Nucleus accumbens (tissue), 56 donors: ENCODE measurements at regions not wholly inside any gene's neighbourhood (a gene's known extent, or its start where the extent isn't known, plus 50 kb on each side); places are given as distances from the start of the nearest gene placed in this dataset.
A peak's percentile ranks its signal among the peaks of the same experiment; 100 is the strongest.

Experiments used
- DNase-seq, 56 donors: peaks; one replicate each; lab custom pipeline; 2025; lab: John Stamatoyannopoulos, UW

GRCh38 chr20:47878601-47879027 lies 93.3 kb upstream of the SULF2 start:
- DNase-seq: no peak

DNA sequence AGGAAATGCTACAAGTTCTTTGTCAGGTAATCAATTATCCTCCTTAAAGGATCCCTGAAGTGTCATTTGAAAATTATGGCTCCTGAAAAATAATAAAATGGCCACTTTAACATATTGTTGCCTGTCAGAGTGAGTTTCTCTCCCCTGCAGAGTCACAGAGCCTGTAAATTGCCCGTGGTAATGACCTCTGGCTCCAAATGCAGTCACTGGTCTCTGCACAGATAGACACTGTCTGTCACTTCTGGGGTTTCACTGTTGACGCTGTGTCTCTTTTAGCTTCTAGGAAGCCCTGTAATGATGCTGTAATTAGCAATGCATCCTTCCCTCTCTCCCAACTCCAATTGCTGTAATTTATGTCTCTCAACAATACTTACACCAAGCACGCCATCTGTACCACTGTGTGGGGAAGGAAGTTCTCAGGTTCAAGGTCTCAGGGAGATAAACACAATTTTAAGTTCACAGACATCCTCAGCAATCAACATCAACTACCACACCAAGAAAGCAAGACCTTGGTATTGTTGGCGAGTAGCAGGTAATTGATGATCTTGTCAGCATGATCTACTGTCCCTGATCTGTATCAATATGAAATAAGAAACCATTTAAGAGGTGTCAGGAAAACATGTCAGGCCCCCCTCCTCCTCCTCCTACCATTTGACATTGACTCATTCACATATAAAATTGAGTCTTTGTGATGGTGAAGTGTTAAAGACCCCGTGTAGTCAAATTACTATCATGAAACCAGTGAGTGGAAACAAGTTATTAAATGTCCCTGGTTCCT lies 91.2 kb upstream of the SULF2 start:
- DNase-seq: no peak

- DNase-seq: no peak
These were observed 90.2 kb upstream of the SULF2 start for GRCh38 chr20:47875297-47876025.

DNA sequence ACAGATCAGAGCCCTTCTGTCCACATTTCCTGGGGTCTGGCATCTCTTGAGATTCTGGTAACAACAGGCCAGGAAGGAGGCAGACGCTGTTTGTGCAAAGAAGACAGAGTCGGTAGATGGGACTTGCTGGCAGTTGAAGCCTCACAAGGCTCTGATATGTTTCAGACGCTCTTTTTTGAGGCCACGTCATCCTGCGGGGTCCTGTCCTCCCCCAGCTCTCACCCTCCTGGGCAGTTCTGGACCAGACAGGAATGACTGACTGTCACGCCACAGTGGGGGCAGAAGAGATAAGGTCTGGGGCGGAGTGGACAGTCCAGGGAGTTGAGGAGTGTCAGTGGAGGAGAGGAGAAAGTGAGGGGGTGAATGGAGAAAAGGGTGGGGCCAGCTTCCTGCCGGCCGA lies 87.1 kb upstream of the SULF2 start:
- no peak for DNase-seq

DNA sequence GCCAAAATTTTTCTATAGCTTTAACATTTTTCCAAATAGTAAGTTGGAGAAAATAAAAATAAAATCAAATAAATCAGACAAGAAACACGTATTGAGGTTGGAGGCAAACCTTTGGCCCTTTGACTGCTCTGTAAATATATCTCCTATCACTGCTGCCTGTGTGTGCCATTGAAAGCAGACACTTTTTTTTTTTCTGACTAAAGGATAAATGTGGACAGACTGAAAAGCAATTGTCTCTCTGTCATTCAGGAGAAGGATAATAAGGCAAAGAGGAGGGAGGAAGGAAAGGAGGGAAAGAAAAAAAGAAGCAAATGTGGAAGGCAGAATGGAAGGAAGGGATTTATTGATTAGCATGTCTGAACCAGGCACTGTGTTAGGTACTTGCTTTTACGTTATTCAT lies 85.2 kb upstream of the SULF2 start:
- no peak for DNase-seq

DNA sequence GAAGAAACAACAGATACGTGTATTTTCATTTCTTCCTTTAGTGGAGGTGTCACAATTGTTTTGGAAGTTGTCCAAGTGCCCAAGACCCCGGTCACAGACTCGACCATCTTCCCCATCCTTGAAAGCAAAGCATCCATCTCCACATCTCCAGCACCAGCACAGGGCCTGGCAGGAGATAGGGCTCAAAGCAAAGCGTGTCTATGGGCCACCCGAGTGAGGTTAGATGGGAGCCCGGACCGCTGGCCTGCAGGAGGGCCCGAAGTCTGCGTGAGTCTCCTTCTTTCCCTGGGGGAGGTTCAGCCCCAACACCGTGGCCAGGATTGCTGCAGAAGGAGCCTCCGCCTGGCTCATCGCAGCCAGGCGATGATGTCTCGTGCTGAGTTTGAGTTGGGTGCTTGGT lies 83.5 kb upstream of the SULF2 start:
- DNase-seq: no peak

DNA sequence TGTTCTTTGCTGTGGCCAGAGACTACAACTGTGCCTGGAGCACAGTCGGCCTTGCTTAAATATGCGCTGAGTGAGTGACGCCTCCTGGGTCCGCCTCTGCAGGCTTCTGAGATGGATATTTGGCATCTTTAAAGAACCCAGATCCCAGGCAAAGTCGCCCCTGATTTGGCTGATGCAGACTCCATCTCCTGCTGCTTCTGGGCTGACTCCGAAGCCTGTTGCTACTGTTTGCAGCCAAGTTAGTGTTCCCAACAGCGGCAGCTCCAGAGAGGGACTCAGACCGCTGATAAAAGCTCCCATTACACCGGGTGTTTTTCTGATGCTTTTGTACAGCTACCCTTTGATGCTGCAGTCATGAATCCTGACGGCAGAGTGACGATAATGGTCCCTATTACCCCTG lies 83.0 kb upstream of the SULF2 start:
- DNase-seq: no peak

DNA sequence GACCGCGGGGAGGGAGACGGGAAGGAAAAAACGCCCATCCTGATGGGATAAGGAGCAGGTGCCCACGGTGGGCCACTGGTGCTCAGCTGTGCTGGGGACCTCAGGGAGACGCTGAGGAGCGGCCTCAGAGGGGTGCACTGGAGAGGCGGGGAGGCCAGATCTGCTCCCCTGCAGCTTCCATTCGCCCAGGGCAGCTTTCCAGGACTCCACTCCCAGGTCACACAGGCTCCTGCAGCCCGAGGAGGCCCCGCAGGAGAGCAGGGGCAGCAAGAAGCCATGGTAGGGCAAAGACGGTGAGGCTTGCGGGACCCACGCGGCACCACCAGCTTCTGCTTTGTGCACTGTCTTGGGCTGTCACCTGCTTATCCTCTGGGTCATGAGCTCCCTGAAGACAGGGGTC lies 82.5 kb upstream of the SULF2 start:
- DNase-seq: no peak

DNA sequence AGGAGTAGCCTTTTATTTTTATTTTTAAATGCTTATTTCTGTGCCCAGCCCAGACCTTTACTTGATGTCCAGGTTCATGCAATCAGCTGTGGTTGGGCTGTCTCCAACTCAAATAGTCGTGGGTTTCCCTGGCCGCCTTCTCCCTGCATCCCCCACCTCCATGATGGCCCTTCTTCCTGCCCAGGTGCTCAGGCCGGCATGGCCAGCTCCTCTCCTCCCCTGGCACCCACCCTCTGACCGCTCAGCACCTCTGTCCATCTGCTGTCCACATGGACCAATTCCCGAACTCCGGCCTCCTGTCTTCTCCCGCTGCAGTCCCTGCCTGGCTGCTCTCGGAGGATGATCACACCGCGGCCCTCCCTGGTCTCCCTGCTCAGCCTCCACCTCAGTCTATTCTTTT lies 81.2 kb upstream of the SULF2 start:
- DNase-seq: no peak

DNA sequence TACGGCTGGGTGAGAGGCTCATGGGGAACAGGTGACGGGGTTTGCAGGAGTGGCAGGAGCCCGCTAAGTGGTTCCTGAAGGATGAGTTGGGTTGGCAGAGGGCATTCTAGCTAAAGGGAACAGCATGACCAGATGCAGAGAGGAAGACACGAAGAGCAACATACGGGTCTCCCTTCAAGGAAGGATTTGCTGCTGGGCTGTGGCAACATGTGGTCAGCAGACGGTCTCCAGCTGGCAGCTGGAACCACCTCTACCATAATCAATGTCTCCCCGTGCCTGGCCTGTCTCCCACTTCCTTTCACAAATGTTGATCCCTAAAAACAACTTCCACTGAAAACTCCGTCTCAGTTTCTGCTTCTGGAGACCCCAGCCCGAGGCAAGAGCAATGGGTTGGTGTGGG lies 80.6 kb upstream of the SULF2 start:
- DNase-seq: no peak

DNA sequence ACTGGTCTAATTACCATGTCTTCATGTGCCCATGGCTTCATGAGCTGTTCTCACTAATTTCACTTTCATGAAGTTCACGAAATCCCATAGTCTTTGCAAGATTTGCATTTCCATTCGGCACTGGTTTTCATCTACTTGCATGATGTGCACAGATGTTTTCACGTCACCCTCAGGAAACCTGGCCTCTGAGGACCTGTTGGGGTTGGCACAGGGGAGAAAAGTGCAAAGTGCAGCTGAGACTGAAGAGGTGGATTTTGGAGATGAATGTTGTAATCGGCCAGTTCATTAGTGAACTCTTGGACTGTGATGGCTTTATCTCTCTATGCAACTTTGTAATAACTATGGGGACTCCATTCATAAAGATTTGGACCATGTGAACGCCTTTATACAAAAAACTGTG lies 80.2 kb upstream of the SULF2 start:
- DNase-seq: no peak

DNA sequence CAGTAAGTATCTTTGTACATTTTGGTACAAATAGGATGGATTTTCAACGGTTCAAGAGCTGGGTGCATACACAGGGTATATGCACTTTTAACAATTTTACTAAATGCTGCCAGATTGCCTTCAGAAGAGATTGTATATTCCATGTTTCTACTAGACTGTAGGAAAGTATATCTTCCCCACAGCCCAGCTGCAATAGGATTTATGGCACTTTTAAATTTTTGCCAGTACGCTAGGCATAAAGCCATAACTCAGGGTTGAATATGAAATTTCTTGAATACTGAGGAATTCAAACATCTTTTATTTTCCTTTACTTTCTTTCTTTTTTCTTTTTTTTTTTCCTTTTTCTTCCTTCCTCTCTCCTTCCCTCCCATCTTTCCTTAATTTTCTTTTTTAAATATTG lies 78.7 kb upstream of the SULF2 start:
- no peak for DNase-seq

- DNase-seq: no peak
These were observed 78.2 kb upstream of the SULF2 start for GRCh38 chr20:47863315-47863965.

DNA sequence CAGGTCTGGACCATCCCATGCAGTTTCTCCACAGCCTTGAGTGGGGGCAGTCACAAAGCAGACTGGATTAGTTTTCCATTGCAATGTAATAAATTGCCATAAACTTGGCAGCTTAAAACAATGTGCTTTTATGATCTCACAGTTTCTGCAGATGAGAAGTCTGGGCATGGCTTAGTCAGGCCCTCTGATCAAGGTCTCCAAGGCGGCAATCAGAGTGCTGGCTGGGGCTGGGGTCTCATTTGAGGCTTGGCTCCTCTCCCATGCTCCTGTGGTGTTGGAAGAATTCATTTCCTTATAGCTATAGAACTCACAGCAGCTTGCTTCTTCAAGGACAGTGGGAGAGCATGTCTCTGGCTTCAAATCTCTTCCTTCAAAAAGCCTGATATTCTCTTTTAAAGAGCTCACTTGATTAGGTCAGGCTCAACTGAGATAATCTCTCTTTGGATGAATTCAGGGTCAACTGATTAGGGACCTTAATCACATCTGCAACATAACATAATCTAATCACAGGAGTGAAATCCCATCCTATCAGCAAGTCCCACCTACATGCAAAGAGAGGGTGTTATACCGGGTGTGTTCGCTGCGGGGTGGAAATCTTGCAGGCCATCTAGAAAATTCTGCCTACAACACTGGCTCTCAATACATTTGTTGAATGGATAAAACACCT lies 77.4 kb upstream of the SULF2 start:
- DNase-seq: no peak

GRCh38 chr20:47861116-47861515 lies 75.8 kb upstream of the SULF2 start:
- DNase-seq: no peak

DNA sequence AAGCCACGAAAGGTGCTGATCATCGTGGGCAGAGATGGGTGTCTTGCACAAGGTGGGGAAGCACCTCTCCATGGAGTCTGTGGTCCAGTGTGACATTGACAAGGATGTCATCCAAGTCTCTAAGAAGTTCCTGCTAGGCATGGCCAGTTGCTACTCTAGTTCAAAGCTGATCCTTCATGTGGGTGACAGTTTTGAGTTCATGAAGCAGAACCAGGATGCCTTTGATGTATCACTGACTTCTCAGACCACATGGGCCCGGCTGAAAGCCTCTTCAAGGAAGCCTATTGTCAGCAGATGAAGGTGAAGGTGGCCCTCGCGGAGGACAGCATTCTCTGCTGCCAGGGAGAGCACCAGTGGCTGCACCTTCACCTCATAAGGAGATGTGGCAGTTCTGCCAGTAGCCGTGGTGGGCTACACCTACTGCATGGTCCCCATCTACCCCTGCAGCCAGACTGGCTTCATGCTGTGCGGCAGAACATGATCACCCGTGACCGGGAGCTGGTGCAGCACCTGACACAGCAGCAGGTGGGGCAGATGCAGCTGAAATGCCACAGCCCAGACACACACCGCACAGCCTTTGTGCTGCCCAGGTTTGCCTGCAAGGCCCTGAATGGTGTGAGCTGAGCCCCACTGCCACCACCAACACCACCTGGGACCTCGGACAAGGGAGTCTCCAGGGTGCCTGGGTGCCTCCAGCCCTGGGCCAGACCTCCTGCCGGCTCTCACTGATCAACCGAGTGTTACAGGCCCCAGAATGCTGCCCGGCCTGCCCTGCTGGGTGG lies 75.0 kb upstream of the SULF2 start:
- no peak for DNase-seq

DNA sequence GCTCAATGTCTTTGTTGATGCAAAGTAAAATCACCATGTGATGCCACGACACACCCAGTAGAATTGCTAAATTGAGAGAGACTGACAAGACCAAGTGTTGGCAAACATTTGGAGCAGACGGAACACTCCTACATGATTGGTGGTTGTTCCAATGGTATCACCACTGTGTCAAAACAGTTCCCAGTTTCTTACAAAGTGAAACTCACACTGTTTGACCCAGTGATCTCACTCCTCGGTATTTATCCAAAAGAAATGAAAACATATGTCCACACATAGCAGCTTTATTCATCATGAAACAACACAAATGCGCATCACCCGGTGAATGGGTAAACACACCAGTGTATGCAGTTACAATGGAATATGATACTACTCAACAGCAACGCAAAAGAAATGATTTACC lies 74.0 kb upstream of the SULF2 start:
- DNase-seq: no peak

- DNase-seq: peak in 6 of 56 donors; percentile 4 to 28 (median 12)
These were observed 72.5 kb upstream of the SULF2 start for GRCh38 chr20:47857569-47858464.

DNA sequence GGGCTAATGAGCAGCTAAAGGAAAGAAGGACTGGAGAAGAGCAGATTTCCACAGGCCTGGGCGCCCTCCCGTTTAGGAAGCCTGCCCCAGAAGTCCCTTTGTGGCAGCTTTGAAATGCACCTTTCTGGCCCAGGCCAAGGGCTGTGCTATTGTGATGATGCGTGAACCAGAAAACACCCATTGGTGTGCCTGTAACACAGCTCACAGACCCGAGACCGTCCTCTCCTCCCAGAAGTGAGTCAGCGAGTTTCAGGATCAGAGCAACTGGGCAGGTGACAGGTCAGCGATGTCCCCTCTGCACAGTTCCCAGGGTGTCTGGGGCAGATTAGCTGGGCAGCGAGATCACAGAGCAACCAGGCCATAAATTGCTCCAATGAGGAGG lies 71.9 kb upstream of the SULF2 start:
- DNase-seq: no peak
